Astrocyte (in vitro differentiated cells and primary cell): ENCODE measurements at regions not wholly inside any gene's neighbourhood (a gene's known extent, or its start where the extent isn't known, plus 50 kb on each side); places are given as distances from the start of the nearest gene placed in this dataset.

Experiments
- EZH2 ChIP-seq: IDR thresholded peaks from 2 replicates; pipeline ENCODE4 v1.6.1; 2012; ENCODE audit warnings: mild to moderate bottlenecking, low read length, inconsistent platforms; ENCODE audit not compliant: insufficient read depth
- TF ChIP-seq, protein P1 (sequence below): IDR thresholded peaks from 2 replicates; pipeline ENCODE4 v1.5.1; 2011; ENCODE audit warnings: low read depth, mild to moderate bottlenecking, inconsistent platforms, low read length, moderate library complexity; ENCODE audit not compliant: insufficient read depth

- TF ChIP-seq, protein P1, sequence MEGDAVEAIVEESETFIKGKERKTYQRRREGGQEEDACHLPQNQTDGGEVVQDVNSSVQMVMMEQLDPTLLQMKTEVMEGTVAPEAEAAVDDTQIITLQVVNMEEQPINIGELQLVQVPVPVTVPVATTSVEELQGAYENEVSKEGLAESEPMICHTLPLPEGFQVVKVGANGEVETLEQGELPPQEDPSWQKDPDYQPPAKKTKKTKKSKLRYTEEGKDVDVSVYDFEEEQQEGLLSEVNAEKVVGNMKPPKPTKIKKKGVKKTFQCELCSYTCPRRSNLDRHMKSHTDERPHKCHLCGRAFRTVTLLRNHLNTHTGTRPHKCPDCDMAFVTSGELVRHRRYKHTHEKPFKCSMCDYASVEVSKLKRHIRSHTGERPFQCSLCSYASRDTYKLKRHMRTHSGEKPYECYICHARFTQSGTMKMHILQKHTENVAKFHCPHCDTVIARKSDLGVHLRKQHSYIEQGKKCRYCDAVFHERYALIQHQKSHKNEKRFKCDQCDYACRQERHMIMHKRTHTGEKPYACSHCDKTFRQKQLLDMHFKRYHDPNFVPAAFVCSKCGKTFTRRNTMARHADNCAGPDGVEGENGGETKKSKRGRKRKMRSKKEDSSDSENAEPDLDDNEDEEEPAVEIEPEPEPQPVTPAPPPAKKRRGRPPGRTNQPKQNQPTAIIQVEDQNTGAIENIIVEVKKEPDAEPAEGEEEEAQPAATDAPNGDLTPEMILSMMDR: no peak
- TF ChIP-seq EZH2: no peak
Measured at GRCh38 chr2:60023256-60023985, 530.0 kb downstream of the BCL11A start.
